ENCODE measurements at regions not wholly inside any gene's neighbourhood (a gene's known extent, or its start where the extent isn't known, plus 50 kb on each side); places are given as distances from the start of the nearest gene placed in this dataset.

DNA sequence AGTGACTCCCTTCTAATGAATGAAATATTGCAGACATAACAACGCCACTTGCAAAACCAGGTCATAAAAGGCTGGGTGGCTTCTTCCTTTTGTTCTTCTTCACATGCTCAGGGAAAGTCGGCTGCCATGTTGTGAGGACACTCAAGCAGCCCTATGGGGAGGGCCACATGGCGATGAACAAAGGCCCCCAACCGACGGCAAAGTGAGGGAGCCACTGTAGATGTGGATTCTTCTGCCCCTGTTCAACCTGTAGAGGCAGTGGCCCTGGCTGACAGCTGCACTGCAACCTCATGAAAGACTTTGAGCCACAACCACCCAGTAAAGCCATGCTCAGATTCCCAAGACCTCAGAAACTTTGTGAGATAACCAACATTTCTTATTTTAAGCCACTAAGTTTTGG, 203.5 kb upstream of the TNRC6C start:
- Mint-ChIP-seq H3K9me3 (no peaks in the 10 kb centered on the region), H3K4me1 (no peaks in the 10 kb centered on the region), H3K4me3 (no peak overlapping the region), H3K27me3 (no peaks in the 10 kb centered on the region), H3K27ac (ENCODE audit: low read depth) (no peak overlapping the region), H3K36me3 (ENCODE audit: insufficient read depth) (peaks cover 2% of the 10 kb centered on the region)
- no peak for DNase-seq (ENCODE audit: low spot score in 2 of 2)
- no peak for ATAC-seq (replicated peaks; ENCODE audit: extremely low read depth, poor library complexity, severe bottlenecking)

- DNase-seq (ENCODE audit: low spot score in 2 of 2) (no peak), ATAC-seq (replicated peaks; ENCODE audit: extremely low read depth, poor library complexity, severe bottlenecking) (no peak)
- no peak overlapping the region for H3K27ac Mint-ChIP-seq (ENCODE audit: low read depth)
- H3K4me3 Mint-ChIP-seq, result no peak overlapping the region
- H3K9me3 Mint-ChIP-seq, result no peaks in the 10 kb centered on the region
- no peaks in the 10 kb centered on the region for H3K27me3 Mint-ChIP-seq
- H3K36me3 Mint-ChIP-seq (ENCODE audit: insufficient read depth), result peaks cover 2% of the 10 kb centered on the region
- H3K4me1 Mint-ChIP-seq, result no peaks in the 10 kb centered on the region
These were observed 203.0 kb upstream of the TNRC6C start for GRCh38 chr17:77755410-77755963.

DNA sequence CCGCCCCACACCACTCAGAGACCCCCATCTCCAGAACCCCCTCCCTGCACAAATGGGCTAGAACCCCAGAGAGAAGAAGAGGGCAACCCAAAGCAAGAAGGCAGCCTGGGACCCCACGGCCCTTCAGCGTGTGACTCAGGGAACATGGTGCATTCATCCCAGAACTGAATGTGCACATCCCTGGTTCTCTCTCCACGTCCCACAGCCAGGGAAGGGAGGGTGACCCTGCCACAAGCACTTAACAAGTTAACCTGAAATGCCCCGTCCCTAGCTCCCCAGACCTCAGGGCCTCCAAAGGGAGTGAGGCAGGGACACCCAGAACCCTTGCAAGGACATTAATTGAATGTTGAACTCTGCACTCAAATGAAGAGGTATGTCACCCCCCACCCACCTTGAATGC, 202.5 kb upstream of the TNRC6C start:
- Mint-ChIP-seq H3K36me3 (ENCODE audit: insufficient read depth) (peaks cover 2% of the 10 kb centered on the region), H3K4me3 (no peak overlapping the region), H3K9me3 (no peaks in the 10 kb centered on the region), H3K4me1 (no peaks in the 10 kb centered on the region), H3K27me3 (no peaks in the 10 kb centered on the region), H3K27ac (ENCODE audit: low read depth) (no peak overlapping the region)
- ATAC-seq (replicated peaks; ENCODE audit: extremely low read depth, poor library complexity, severe bottlenecking), result no peak
- no peak for DNase-seq (ENCODE audit: low spot score in 2 of 2)

- H3K27ac Mint-ChIP-seq (ENCODE audit: low read depth), result no peak overlapping the region
- H3K9me3 Mint-ChIP-seq, result no peaks in the 10 kb centered on the region
- no peaks in the 10 kb centered on the region for H3K27me3 Mint-ChIP-seq
- ATAC-seq (replicated peaks; ENCODE audit: extremely low read depth, poor library complexity, severe bottlenecking), result no peak
- peaks cover 2% of the 10 kb centered on the region for H3K36me3 Mint-ChIP-seq (ENCODE audit: insufficient read depth)
- no peak for DNase-seq (ENCODE audit: low spot score in 2 of 2)
- no peak overlapping the region for H3K4me3 Mint-ChIP-seq
- H3K4me1 Mint-ChIP-seq, result no peaks in the 10 kb centered on the region
These were observed 201.5 kb upstream of the TNRC6C start for GRCh38 chr17:77756846-77757560.

- no peak for ATAC-seq (replicated peaks; ENCODE audit: extremely low read depth, poor library complexity, severe bottlenecking)
- H3K27ac Mint-ChIP-seq (ENCODE audit: low read depth), result no peak overlapping the region
- no peak overlapping the region for H3K4me3 Mint-ChIP-seq
These were observed 201.0 kb upstream of the TNRC6C start for GRCh38 chr17:77757561-77757898.

GRCh38 chr17:77763023-77763422, 195.5 kb upstream of the TNRC6C start:
- no peaks in the 10 kb centered on the region for H3K9me3 Mint-ChIP-seq
- H3K4me3 Mint-ChIP-seq, result no peak overlapping the region
- no peaks in the 10 kb centered on the region for H3K27me3 Mint-ChIP-seq
- DNase-seq (ENCODE audit: low spot score in 2 of 2) (no peak), ATAC-seq (replicated peaks; ENCODE audit: extremely low read depth, poor library complexity, severe bottlenecking) (no peak)
- peaks cover 1% of the 10 kb centered on the region for H3K36me3 Mint-ChIP-seq (ENCODE audit: insufficient read depth)
- no peaks in the 10 kb centered on the region for H3K4me1 Mint-ChIP-seq
- H3K27ac Mint-ChIP-seq (ENCODE audit: low read depth), result no peak overlapping the region

More at GRCh38 chr17:77757561-77757898, 201.0 kb upstream of the TNRC6C start:
- no peak for DNase-seq (ENCODE audit: low spot score in 2 of 2)
- Mint-ChIP-seq H3K4me1 (no peaks in the 10 kb centered on the region), H3K27me3 (no peaks in the 10 kb centered on the region), H3K36me3 (ENCODE audit: insufficient read depth) (peaks cover 2% of the 10 kb centered on the region), H3K9me3 (no peaks in the 10 kb centered on the region)

DNA sequence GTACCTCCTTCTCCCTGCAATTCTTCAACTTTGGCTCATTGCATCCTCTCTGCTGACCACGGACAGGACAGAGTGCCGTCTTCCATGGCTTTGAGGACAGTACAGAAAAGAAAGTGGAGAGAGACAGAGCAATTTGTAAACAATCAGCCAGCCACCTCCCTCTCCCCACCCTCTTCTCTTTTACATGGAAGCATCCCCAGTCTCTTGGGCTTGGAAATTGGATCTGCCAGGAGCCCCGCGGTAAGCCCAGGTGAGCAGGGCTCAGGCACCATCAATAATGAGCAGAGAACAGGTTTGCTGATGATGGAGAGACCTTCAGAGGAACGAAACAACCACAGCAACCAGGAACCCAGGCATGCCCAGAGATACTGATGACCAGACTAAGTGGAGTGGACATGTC, 194.9 kb upstream of the TNRC6C start:
- Mint-ChIP-seq H3K4me1 (no peaks in the 10 kb centered on the region), H3K27me3 (no peaks in the 10 kb centered on the region), H3K27ac (ENCODE audit: low read depth) (no peak overlapping the region), H3K4me3 (no peak overlapping the region), H3K36me3 (ENCODE audit: insufficient read depth) (no peaks in the 10 kb centered on the region), H3K9me3 (no peaks in the 10 kb centered on the region)
- DNase-seq (ENCODE audit: low spot score in 2 of 2), result no peak
- ATAC-seq (replicated peaks; ENCODE audit: extremely low read depth, poor library complexity, severe bottlenecking), result no peak

DNA sequence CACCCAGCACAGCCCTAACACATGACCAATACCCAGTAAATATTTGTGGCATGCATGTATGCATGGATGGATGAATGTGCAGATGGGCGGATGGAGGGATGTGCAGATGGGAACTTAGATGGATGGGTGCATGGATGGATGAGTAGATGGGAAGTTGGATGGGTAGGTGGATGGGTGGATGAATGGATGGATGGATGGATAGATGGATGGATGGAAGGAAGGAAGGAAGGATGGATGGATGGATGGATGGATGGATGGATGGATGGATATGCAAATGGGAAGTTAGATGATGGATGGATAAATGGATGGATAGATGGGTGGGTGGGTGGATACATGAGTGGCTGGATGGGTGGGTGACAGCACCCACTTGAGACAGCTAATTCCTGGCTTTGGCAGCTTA, 193.2 kb upstream of the TNRC6C start:
- H3K9me3 Mint-ChIP-seq, result no peaks in the 10 kb centered on the region
- ATAC-seq (replicated peaks; ENCODE audit: extremely low read depth, poor library complexity, severe bottlenecking) (no peak), DNase-seq (ENCODE audit: low spot score in 2 of 2) (no peak)
- H3K4me3 Mint-ChIP-seq, result no peak overlapping the region
- no peaks in the 10 kb centered on the region for H3K27me3 Mint-ChIP-seq
- no peak overlapping the region for H3K27ac Mint-ChIP-seq (ENCODE audit: low read depth)
- no peaks in the 10 kb centered on the region for H3K36me3 Mint-ChIP-seq (ENCODE audit: insufficient read depth)
- H3K4me1 Mint-ChIP-seq, result no peaks in the 10 kb centered on the region

DNA sequence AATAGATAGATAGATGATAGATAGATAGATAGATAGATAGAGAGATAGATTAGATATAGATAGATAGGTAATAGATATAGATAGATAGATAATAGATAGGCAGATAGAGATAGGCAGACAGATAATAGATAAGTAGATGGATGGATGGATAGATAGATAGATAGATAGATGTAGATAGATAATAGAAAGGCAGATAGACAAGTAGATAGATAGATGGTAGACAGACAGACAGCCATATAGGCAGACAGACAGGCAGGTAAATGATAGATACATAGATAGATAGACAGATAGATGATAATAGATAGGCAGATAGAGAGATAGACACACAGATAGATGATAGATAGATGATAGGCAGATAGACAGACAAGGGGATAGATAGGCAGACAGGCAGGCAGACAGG, 191.4 kb upstream of the TNRC6C start:
- Mint-ChIP-seq H3K27me3 (no peaks in the 10 kb centered on the region), H3K4me1 (peaks cover under 1% of the 10 kb centered on the region), H3K9me3 (no peaks in the 10 kb centered on the region), H3K27ac (ENCODE audit: low read depth) (no peak overlapping the region), H3K36me3 (ENCODE audit: insufficient read depth) (no peaks in the 10 kb centered on the region), H3K4me3 (no peak overlapping the region)
- ATAC-seq (replicated peaks; ENCODE audit: extremely low read depth, poor library complexity, severe bottlenecking), result no peak
- no peak for DNase-seq (ENCODE audit: low spot score in 2 of 2)

DNA sequence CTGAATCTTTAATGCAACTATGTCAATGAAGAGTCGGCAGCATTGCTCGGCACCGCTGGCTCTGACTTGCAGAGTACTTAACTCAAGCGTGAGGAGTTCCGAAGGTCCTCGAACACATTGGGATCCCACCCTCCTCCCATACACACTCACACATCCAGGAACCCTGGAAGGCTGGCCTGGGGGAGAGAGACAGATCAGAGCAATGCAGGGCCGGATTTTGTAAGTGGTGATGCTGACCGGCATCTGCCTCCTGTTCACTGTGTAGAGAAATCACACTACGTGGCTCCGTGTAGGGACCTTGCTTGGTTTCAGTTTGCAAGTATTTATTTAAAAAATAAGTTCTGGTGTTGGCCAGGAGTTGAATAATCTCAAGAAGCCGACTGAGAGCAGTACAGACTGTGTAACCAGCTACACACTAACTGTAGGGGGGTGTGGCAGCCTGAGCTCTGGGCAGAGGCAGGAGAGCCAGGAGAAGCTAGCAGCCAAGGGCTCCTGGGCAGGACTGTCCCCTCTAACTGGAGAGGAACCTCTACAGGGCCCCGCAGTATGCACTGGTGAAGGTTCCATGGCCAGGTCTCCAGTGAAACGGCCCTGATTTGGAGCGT, 190.2 kb upstream of the TNRC6C start:
- H3K27me3 Mint-ChIP-seq, result no peaks in the 10 kb centered on the region
- H3K4me1 Mint-ChIP-seq, result peaks cover 13% of the 10 kb centered on the region
- H3K4me3 Mint-ChIP-seq, result no peak overlapping the region
- no peaks in the 10 kb centered on the region for H3K9me3 Mint-ChIP-seq
- no peaks in the 10 kb centered on the region for H3K36me3 Mint-ChIP-seq (ENCODE audit: insufficient read depth)
- DNase-seq (ENCODE audit: low spot score in 2 of 2), result no peak
- ATAC-seq (replicated peaks; ENCODE audit: extremely low read depth, poor library complexity, severe bottlenecking), result no peak
- H3K27ac Mint-ChIP-seq (ENCODE audit: low read depth), result no peak overlapping the region

GRCh38 chr17:77769215-77769614, 189.3 kb upstream of the TNRC6C start:
- Mint-ChIP-seq H3K36me3 (ENCODE audit: insufficient read depth) (no peaks in the 10 kb centered on the region), H3K4me3 (no peak overlapping the region), H3K27ac (ENCODE audit: low read depth) (no peak overlapping the region), H3K9me3 (no peaks in the 10 kb centered on the region), H3K27me3 (no peaks in the 10 kb centered on the region), H3K4me1 (peaks cover 16% of the 10 kb centered on the region)
- ATAC-seq (replicated peaks; ENCODE audit: extremely low read depth, poor library complexity, severe bottlenecking) (no peak), DNase-seq (ENCODE audit: low spot score in 2 of 2) (no peak)

- H3K27ac Mint-ChIP-seq (ENCODE audit: low read depth), result no peak overlapping the region
- ATAC-seq (replicated peaks; ENCODE audit: extremely low read depth, poor library complexity, severe bottlenecking) (no peak), DNase-seq (ENCODE audit: low spot score in 2 of 2) (no peak)
- no peaks in the 10 kb centered on the region for H3K27me3 Mint-ChIP-seq
- peaks cover 16% of the 10 kb centered on the region for H3K4me1 Mint-ChIP-seq
- no peaks in the 10 kb centered on the region for H3K9me3 Mint-ChIP-seq
- no peaks in the 10 kb centered on the region for H3K36me3 Mint-ChIP-seq (ENCODE audit: insufficient read depth)
- no peak overlapping the region for H3K4me3 Mint-ChIP-seq
These were observed 188.7 kb upstream of the TNRC6C start for GRCh38 chr17:77769762-77770161.

GRCh38 chr17:77770331-77771105, 188.0 kb upstream of the TNRC6C start:
- Mint-ChIP-seq H3K27me3 (no peaks in the 10 kb centered on the region), H3K9me3 (no peaks in the 10 kb centered on the region), H3K4me1 (peaks cover 16% of the 10 kb centered on the region), H3K4me3 (no peak overlapping the region), H3K36me3 (ENCODE audit: insufficient read depth) (no peaks in the 10 kb centered on the region), H3K27ac (ENCODE audit: low read depth) (no peak overlapping the region)
- ATAC-seq (replicated peaks; ENCODE audit: extremely low read depth, poor library complexity, severe bottlenecking) (no peak), DNase-seq (ENCODE audit: low spot score in 2 of 2) (no peak)
